Gastroesophageal sphincter (tissue), 4 donors: ENCODE measurements at regions not wholly inside any gene's neighbourhood (a gene's known extent, or its start where the extent isn't known, plus 50 kb on each side); places are given as distances from the start of the nearest gene placed in this dataset.

Source experiments
- ATAC-seq: fragments of 150-250 bp; one replicate; pipeline ENCODE4 v1.9.1; 2016; ENCODE audit warnings: mild to moderate bottlenecking, moderate library complexity
- H3K27ac ChIP-seq, 4 donors: fragments of 200-600 bp; sonication (generic) in 3 of 4; 1 replicate in 3 of 4; 2 replicates in 1 of 4; pipeline ENCODE4 v1.5.1; 2016 to 2019
- H3K27me3 ChIP-seq: fragments of 200-600 bp; sonication (generic); one replicate; pipeline ENCODE4 v1.5.1; 2019
- H3K36me3 ChIP-seq, 2 donors: fragments of 200-600 bp; sonication (generic); one replicate each; pipeline ENCODE4 v1.5.1; 2019; ENCODE audit warnings: control low read depth in 1 of 2
- H3K4me1 ChIP-seq, 3 donors: fragments of 200-600 bp; sonication (generic); 1 replicate in 2 of 3; 2 replicates in 1 of 3; pipeline ENCODE4 v1.5.1; 2016 to 2019; ENCODE audit warnings: control low read depth in 2 of 3
- H3K4me3 ChIP-seq, 2 donors: fragments of 200-600 bp; sonication (generic); one replicate each; pipeline ENCODE4 v1.5.1; 2019; ENCODE audit warnings: mild to moderate bottlenecking in 1 of 2, moderate library complexity in 1 of 2
- H3K9me3 ChIP-seq, 3 donors: fragments of 200-600 bp; sonication (generic); one replicate each; pipeline ENCODE4 v1.5.1; 2017 to 2019; ENCODE audit warnings: control low read depth in 2 of 3
- CTCF ChIP-seq, 4 experiments: fragments of 200-600 bp in 2 of 4; fragments of 450-650 bp in 2 of 4; sonication (generic) in 1 of 4; IDR thresholded peaks; one replicate each; pipeline ENCODE4 v1.5.1; 2017 to 2019; ENCODE audit warnings: antibody characterized with exemption in 4 of 4, mild to moderate bottlenecking in 2 of 4, moderate library complexity in 2 of 4
- EP300 ChIP-seq: sonication (generic); formaldehyde crosslinking; IDR thresholded peaks from one replicate; pipeline ENCODE4 v1.6.1; 2017; ENCODE audit warnings: antibody characterized with exemption, mild to moderate bottlenecking
- POLR2A ChIP-seq, 2 donors: fragments of 450-650 bp; IDR thresholded peaks; one replicate each; pipeline ENCODE4 v1.6.1; 2017; ENCODE audit warnings: antibody characterized with exemption in 2 of 2, mild to moderate bottlenecking in 2 of 2, moderate library complexity in 1 of 2
- POLR2AphosphoS5 ChIP-seq: sonication (generic); formaldehyde crosslinking; IDR thresholded peaks from one replicate; pipeline ENCODE4 v1.6.1; 2017; ENCODE audit warnings: antibody characterized with exemption
- WGBS, 2 donors: methylation state at CpG; one replicate each; pipeline ENCODE4 v1.1.5; 2018; ENCODE audit warnings: low coverage in 1 of 2; 5-methylcytosine and 5-hydroxymethylcytosine counted together

GRCh38 chr4:155009288-155009687 is 199.1 kb upstream of the NPY2R start:
- H3K27ac ChIP-seq, result no peak overlapping the region
- H3K36me3 ChIP-seq, result no peaks in the 10 kb centered on the region
- H3K4me3 ChIP-seq, result no peak overlapping the region
- H3K4me1 ChIP-seq, result no peaks in the 10 kb centered on the region
- no peak for ATAC-seq
- TF ChIP-seq CTCF (IDR thresholded peaks at IDR 0.05), result no peak
- TF ChIP-seq EP300, result no peak
- no peak for TF ChIP-seq POLR2AphosphoS5
- no peak for TF ChIP-seq POLR2A (IDR thresholded peaks at IDR 0.05)
- no peaks in the 10 kb centered on the region for H3K27me3 ChIP-seq
- H3K9me3 ChIP-seq, result peaks cover 0 to 5% (median 0%) of the 10 kb centered on the region in 3 donors
- WGBS, 2 donors, result 44 to 64% methylated on average over 2 of the region's 3 CpGs

GRCh38 chr4:155010376-155010775 is 198.1 kb upstream of the NPY2R start:
- H3K9me3 ChIP-seq, result peaks cover 0 to 11% (median 0%) of the 10 kb centered on the region in 3 donors
- H3K36me3 ChIP-seq, result no peaks in the 10 kb centered on the region
- 87 to 91% methylated on average over 3 to 6 of the region's 7 CpGs for WGBS, 2 donors
- TF ChIP-seq POLR2A (IDR thresholded peaks at IDR 0.05) (no peak), CTCF (IDR thresholded peaks at IDR 0.05) (no peak), POLR2AphosphoS5 (no peak), EP300 (no peak)
- ATAC-seq, result no peak
- H3K4me1 ChIP-seq, result no peaks in the 10 kb centered on the region
- no peak overlapping the region for H3K4me3 ChIP-seq
- H3K27ac ChIP-seq, result no peak overlapping the region
- no peaks in the 10 kb centered on the region for H3K27me3 ChIP-seq

DNA sequence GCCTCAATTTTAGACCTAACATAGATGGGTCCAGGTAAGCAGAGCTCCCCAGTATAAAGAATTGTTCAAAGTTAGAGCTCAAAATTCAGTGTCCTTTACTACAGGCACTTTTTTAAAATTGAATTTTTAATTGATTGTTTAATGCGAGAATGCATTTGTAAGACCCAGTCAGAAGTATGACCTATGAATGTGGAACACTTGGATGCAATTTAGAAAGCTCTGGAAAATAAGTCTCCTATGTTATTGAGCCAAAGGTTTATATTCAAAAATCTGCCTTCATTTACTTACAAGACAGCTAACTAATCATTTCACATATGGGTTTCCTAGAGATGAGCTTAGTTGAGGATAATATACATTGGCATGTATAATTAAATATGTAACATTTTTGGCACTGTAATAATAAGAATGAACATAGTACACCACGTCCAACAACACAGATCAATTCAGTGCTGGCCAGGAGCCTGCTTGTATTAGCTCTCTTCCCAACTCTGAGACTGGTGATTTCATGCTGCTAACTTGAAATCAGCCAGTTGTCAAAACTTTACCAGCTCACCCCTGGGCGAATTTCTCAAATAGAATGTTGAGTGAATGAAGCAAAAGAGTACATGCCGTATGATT is 197.2 kb upstream of the NPY2R start:
- no peaks in the 10 kb centered on the region for H3K4me1 ChIP-seq
- H3K27me3 ChIP-seq, result no peaks in the 10 kb centered on the region
- H3K9me3 ChIP-seq, result peaks cover 0 to 11% (median 0%) of the 10 kb centered on the region in 3 donors
- H3K4me3 ChIP-seq, result no peak overlapping the region
- WGBS, 2 donors, result 52 to 60% methylated on average over 4 of the region's 4 CpGs
- no peaks in the 10 kb centered on the region for H3K36me3 ChIP-seq
- no peak for TF ChIP-seq POLR2AphosphoS5
- no peak for TF ChIP-seq CTCF (IDR thresholded peaks at IDR 0.05)
- TF ChIP-seq POLR2A (IDR thresholded peaks at IDR 0.05), result no peak
- no peak for TF ChIP-seq EP300
- no peak overlapping the region for H3K27ac ChIP-seq
- no peak for ATAC-seq

GRCh38 chr4:155012469-155012868 is 196.0 kb upstream of the NPY2R start:
- Histone ChIP-seq H3K27me3 (no peaks in the 10 kb centered on the region), H3K36me3 (no peaks in the 10 kb centered on the region), H3K4me1 (no peaks in the 10 kb centered on the region), H3K9me3 (peaks cover 0 to 11% (median 0%) of the 10 kb centered on the region in 3 donors), H3K4me3 (no peak overlapping the region), H3K27ac (no peak overlapping the region)
- 78 to 82% methylated on average over 1 of the region's 1 CpG for WGBS, 2 donors
- ATAC-seq, result no peak
- TF ChIP-seq EP300, result no peak
- TF ChIP-seq POLR2AphosphoS5, result no peak
- TF ChIP-seq POLR2A (IDR thresholded peaks at IDR 0.05), result no peak
- TF ChIP-seq CTCF (IDR thresholded peaks at IDR 0.05), result no peak

DNA sequence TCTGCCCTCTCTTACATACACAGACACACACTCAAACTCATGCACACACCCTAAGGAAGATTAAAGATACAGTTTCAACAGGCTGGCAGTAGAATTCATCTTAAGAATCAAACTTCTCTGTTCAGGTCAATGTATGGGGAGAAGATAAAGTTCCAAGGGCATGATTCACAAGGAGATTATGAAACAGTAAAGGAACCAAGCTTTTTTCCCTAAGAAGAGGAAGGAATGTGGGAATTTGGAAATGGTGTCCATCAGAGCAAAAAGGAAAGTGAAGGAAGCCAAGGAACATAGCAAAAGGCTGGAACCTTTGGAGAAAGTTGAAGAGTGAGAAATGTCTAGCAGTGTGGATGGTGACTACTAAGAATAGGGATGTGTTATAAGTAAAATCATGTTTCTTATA is 191.0 kb upstream of the NPY2R start:
- no peak overlapping the region for H3K27ac ChIP-seq
- H3K4me1 ChIP-seq, result no peaks in the 10 kb centered on the region
- H3K27me3 ChIP-seq, result no peaks in the 10 kb centered on the region
- H3K4me3 ChIP-seq, result no peak overlapping the region
- TF ChIP-seq EP300 (no peak), POLR2AphosphoS5 (no peak), POLR2A (IDR thresholded peaks at IDR 0.05) (no peak), CTCF (IDR thresholded peaks at IDR 0.05) (no peak)
- no peak for ATAC-seq
- H3K9me3 ChIP-seq, result peaks cover 0 to 19% (median 0%) of the 10 kb centered on the region in 3 donors
- no peaks in the 10 kb centered on the region for H3K36me3 ChIP-seq
